ENCODE measurements at regions not wholly inside any gene's neighbourhood (a gene's known extent, or its start where the extent isn't known, plus 50 kb on each side); places are given as distances from the start of the nearest gene placed in this dataset.

DNA sequence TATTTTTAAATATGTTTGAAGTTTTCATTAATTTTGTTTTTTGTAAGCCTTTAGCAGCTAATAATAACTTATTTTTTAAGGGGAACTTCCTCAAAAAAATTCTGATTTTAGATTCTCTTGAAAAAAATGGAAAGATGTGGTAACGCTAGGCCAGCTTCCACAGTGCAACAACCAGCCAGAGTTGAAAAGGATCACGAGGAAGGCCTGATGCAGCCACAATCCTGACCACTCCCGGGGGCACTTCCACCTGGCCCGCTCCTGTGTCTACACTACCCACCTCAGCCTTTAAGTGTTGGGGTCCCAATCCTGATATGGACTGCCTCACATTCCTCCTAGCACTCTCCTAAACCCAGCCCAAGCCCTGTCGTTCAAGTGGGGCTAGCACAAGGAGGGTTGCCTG, 101.1 kb downstream of the TMEM17 start:
- Histone ChIP-seq H3K4me1 (ENCODE audit: control insufficient read depth, extremely low read depth, insufficient read depth, low read length) (no peaks in the 10 kb centered on the region), H3K4me3 (replicated peaks in 1 of 4; ENCODE audit: control extremely low read depth in 1 of 4, insufficient read depth in 1 of 4, low read depth in 3 of 4, low read length in 4 of 4) (no peak overlapping the region), H3K27me3 (ENCODE audit: control insufficient read depth, insufficient read depth, low read length) (no peaks in the 10 kb centered on the region), H2AFZ (ENCODE audit: low read length) (no peak overlapping the region), H3K27ac (ENCODE audit: insufficient read depth, low read length) (no peak overlapping the region), H3K79me2 (ENCODE audit: control insufficient read depth, insufficient read depth, low read length) (no peaks in the 10 kb centered on the region), H3K9me3 (ENCODE audit: control insufficient read depth, insufficient read depth, low read depth, low read length) (no peaks in the 10 kb centered on the region), H3K36me3 (ENCODE audit: control insufficient read depth, insufficient read depth, low read length) (no peaks in the 10 kb centered on the region), H3K4me2 (ENCODE audit: extremely low read depth, insufficient read depth, low read length) (no peak overlapping the region), H3K9ac (ENCODE audit: insufficient read depth, low read length) (no peak overlapping the region), H4K20me1 (ENCODE audit: control insufficient read depth, extremely low read depth, insufficient read depth, low read length) (no peaks in the 10 kb centered on the region)
- no peak for TF ChIP-seq EZH2 (IDR thresholded peaks at IDR 0.05; ENCODE audit: low read length, missing control alignments)
- TF ChIP-seq, protein P1, sequence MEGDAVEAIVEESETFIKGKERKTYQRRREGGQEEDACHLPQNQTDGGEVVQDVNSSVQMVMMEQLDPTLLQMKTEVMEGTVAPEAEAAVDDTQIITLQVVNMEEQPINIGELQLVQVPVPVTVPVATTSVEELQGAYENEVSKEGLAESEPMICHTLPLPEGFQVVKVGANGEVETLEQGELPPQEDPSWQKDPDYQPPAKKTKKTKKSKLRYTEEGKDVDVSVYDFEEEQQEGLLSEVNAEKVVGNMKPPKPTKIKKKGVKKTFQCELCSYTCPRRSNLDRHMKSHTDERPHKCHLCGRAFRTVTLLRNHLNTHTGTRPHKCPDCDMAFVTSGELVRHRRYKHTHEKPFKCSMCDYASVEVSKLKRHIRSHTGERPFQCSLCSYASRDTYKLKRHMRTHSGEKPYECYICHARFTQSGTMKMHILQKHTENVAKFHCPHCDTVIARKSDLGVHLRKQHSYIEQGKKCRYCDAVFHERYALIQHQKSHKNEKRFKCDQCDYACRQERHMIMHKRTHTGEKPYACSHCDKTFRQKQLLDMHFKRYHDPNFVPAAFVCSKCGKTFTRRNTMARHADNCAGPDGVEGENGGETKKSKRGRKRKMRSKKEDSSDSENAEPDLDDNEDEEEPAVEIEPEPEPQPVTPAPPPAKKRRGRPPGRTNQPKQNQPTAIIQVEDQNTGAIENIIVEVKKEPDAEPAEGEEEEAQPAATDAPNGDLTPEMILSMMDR (conservative IDR thresholded peaks at IDR 0.05 in 1 of 2, IDR thresholded peaks at IDR 0.05 in 1 of 2; ENCODE audit: low read depth in 1 of 2, low read length in 2 of 2) = no peak
- DNase-seq (ENCODE audit: low read depth in 2 of 2) = no peak

DNA sequence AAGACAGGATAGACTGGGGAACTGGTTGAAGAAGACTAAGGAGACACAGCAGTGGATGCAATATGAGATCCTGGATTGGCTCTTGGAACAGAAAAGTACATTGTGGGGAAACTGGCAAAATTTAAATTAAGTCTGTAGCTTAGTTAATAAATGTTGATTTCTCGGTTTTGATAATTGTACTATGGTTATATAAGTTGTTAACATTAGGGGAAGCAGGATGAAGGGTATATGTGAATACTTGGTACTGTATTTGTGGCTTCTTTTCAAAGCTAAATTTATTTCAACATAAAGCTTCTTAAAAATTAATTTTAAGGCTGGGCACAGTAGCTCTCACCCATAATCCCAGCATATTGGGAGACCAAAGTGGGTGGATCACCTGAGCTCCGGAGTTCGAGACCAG, 103.8 kb downstream of the TMEM17 start:
- Histone ChIP-seq H2AFZ (ENCODE audit: low read length) (no peak overlapping the region), H3K27me3 (ENCODE audit: control insufficient read depth, insufficient read depth, low read length) (no peaks in the 10 kb centered on the region), H3K9ac (ENCODE audit: insufficient read depth, low read length) (no peak overlapping the region), H3K4me3 (replicated peaks in 1 of 4; ENCODE audit: control extremely low read depth in 1 of 4, insufficient read depth in 1 of 4, low read depth in 3 of 4, low read length in 4 of 4) (no peak overlapping the region), H3K4me2 (ENCODE audit: extremely low read depth, insufficient read depth, low read length) (no peak overlapping the region), H3K27ac (ENCODE audit: insufficient read depth, low read length) (no peak overlapping the region), H3K79me2 (ENCODE audit: control insufficient read depth, insufficient read depth, low read length) (no peaks in the 10 kb centered on the region), H3K36me3 (ENCODE audit: control insufficient read depth, insufficient read depth, low read length) (no peaks in the 10 kb centered on the region), H3K9me3 (ENCODE audit: control insufficient read depth, insufficient read depth, low read depth, low read length) (no peaks in the 10 kb centered on the region), H3K4me1 (ENCODE audit: control insufficient read depth, extremely low read depth, insufficient read depth, low read length) (no peaks in the 10 kb centered on the region), H4K20me1 (ENCODE audit: control insufficient read depth, extremely low read depth, insufficient read depth, low read length) (no peaks in the 10 kb centered on the region)
- no peak for DNase-seq (ENCODE audit: low read depth in 2 of 2)
- no peak for TF ChIP-seq EZH2 (IDR thresholded peaks at IDR 0.05; ENCODE audit: low read length, missing control alignments)
- TF ChIP-seq, protein P1 (conservative IDR thresholded peaks at IDR 0.05 in 1 of 2, IDR thresholded peaks at IDR 0.05 in 1 of 2; ENCODE audit: low read depth in 1 of 2, low read length in 2 of 2) = no peak

DNA sequence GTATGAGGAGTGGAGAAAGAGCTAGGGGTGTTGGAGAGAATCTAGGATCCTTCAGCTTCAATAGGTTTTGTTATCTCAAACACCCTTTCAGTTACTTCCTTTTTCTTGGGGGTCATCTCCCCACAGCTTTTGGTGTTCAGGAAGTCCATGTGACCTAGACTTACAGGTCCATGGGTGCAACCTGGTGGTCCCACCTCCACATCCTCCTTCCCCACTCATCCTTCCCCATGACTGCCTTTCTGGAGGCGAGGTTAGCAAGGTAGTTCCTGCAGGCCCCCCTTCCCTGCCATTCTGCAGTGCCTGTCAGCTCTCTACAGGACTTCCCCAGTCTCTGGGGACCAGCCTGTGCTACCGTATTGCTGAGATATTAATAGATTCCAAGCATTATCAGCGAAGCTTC, 107.6 kb downstream of the TMEM17 start:
- no peaks in the 10 kb centered on the region for H3K27me3 ChIP-seq (ENCODE audit: control insufficient read depth, insufficient read depth, low read length)
- no peak overlapping the region for H3K27ac ChIP-seq (ENCODE audit: insufficient read depth, low read length)
- H3K36me3 ChIP-seq (ENCODE audit: control insufficient read depth, insufficient read depth, low read length) = no peaks in the 10 kb centered on the region
- no peak overlapping the region for H3K9ac ChIP-seq (ENCODE audit: insufficient read depth, low read length)
- no peak overlapping the region for H2AFZ ChIP-seq (ENCODE audit: low read length)
- no peak overlapping the region for H3K4me2 ChIP-seq (ENCODE audit: extremely low read depth, insufficient read depth, low read length)
- no peaks in the 10 kb centered on the region for H3K4me1 ChIP-seq (ENCODE audit: control insufficient read depth, extremely low read depth, insufficient read depth, low read length)
- H3K4me3 ChIP-seq (replicated peaks in 1 of 4; ENCODE audit: control extremely low read depth in 1 of 4, insufficient read depth in 1 of 4, low read depth in 3 of 4, low read length in 4 of 4) = no peak overlapping the region
- no peak for DNase-seq (ENCODE audit: low read depth in 2 of 2)
- no peaks in the 10 kb centered on the region for H3K9me3 ChIP-seq (ENCODE audit: control insufficient read depth, insufficient read depth, low read depth, low read length)
- H3K79me2 ChIP-seq (ENCODE audit: control insufficient read depth, insufficient read depth, low read length) = no peaks in the 10 kb centered on the region
- no peaks in the 10 kb centered on the region for H4K20me1 ChIP-seq (ENCODE audit: control insufficient read depth, extremely low read depth, insufficient read depth, low read length)
- TF ChIP-seq, protein P1 (conservative IDR thresholded peaks at IDR 0.05 in 1 of 2, IDR thresholded peaks at IDR 0.05 in 1 of 2; ENCODE audit: low read depth in 1 of 2, low read length in 2 of 2) = no peak
- TF ChIP-seq EZH2 (IDR thresholded peaks at IDR 0.05; ENCODE audit: low read length, missing control alignments) = no peak

Data from fibroblast of lung (primary cell).